Endothelial cell of umbilical vein (primary cell): ENCODE measurements at regions not wholly inside any gene's neighbourhood (a gene's known extent, or its start where the extent isn't known, plus 50 kb on each side); places are given as distances from the start of the nearest gene placed in this dataset.

ENCODE experiments used
- BruUV-seq: library from RNA; stranded (reverse); fragments of 400-500 nt; replicated peaks from 2 replicates; lab custom pipeline; 2021; lab: Mats Ljungman, UMichigan
- CTCF ChIA-PET: fragments of 300-600, 350-600 bp; sonication (Branson Sonifier 250); formaldehyde crosslinking; loops from one replicate; lab custom pipeline; 2021; ENCODE audit warnings: antibody characterized with exemption, inconsistent platforms; lab: Charles Lee
- POLR2A ChIA-PET: fragments of 300-600, 350-600 bp; sonication (Branson Sonifier 250); formaldehyde crosslinking; loops from one replicate; lab custom pipeline; 2021; ENCODE audit warnings: antibody characterized with exemption, inconsistent platforms; lab: Charles Lee
- DNase-seq: peaks from one replicate; pipeline ENCODE4 v3.0.0-alpha.2; 2011; ENCODE audit warnings: low read depth, low spot score
- FAIRE-seq: peaks from 2 replicates; lab custom pipeline; 2011; peaks lifted over from hg19 to GRCh38; lab: Jason Lieb, UNC
- H2AFZ ChIP-seq: 2 replicates; pipeline ENCODE4 v1.6.0; 2012; ENCODE audit warnings: low read depth, low read length, control low read depth, inconsistent platforms
- H3K27ac ChIP-seq: 2 replicates; pipeline ENCODE4 v1.5.1; 2011; ENCODE audit warnings: low read depth, mild to moderate bottlenecking, control low read depth, low read length, moderate library complexity; ENCODE audit not compliant: insufficient read depth
- H3K27me3 ChIP-seq, 2 experiments: 2 replicates each; pipeline versions ENCODE4 v1.6.0 to v1.6.1; 2011; ENCODE audit warnings: low read length in 2 of 2, mixed read lengths in 1 of 2; ENCODE audit not compliant: control insufficient read depth in 2 of 2, insufficient read depth in 2 of 2
- H3K36me3 ChIP-seq, 2 experiments: 2 replicates in 1 of 2; 3 replicates in 1 of 2; pipeline ENCODE4 v1.5.1; 2011; ENCODE audit warnings: low read length in 2 of 2, mild to moderate bottlenecking in 1 of 2, moderate library complexity in 1 of 2; ENCODE audit not compliant: control insufficient read depth in 2 of 2, insufficient read depth in 2 of 2; ENCODE audit errors: extremely low read depth in 1 of 2
- H3K4me1 ChIP-seq: 3 replicates; pipeline ENCODE4 v1.5.1; 2011; ENCODE audit warnings: mild to moderate bottlenecking, low read length; ENCODE audit not compliant: control insufficient read depth, insufficient read depth; ENCODE audit errors: extremely low read depth
- H3K4me2 ChIP-seq: 2 replicates; pipeline ENCODE4 v1.6.1; 2011; ENCODE audit warnings: low read length, control low read depth, mixed read lengths; ENCODE audit not compliant: insufficient read depth
- H3K4me3 ChIP-seq, 3 experiments: fragments of 200-600 bp in 1 of 3; sonication (generic), shearing (Covaris generic) in 1 of 3; replicated peaks in 1 of 3; 2 replicates each; pipeline ENCODE4 v1.5.1; 2011 to 2016; ENCODE audit warnings: control low read depth in 3 of 3, low read length in 3 of 3, mild to moderate bottlenecking in 2 of 3, inconsistent platforms in 1 of 3, low read depth in 1 of 3, moderate library complexity in 1 of 3; ENCODE audit not compliant: insufficient read depth in 1 of 3
- H3K79me2 ChIP-seq: 2 replicates; pipeline ENCODE4 v1.6.0; 2012; ENCODE audit warnings: low read length, inconsistent platforms; ENCODE audit not compliant: control insufficient read depth, insufficient read depth
- H3K9ac ChIP-seq: replicated peaks from 2 replicates; pipeline ENCODE3; 2011; ENCODE audit warnings: low read length, control low read depth; ENCODE audit not compliant: insufficient read depth; ENCODE audit errors: extremely low read depth
- H3K9me1 ChIP-seq: replicated peaks from 3 replicates; pipeline ENCODE4 v1.6.0; 2011; ENCODE audit warnings: mild to moderate bottlenecking, low read length; ENCODE audit not compliant: control insufficient read depth, insufficient read depth; ENCODE audit errors: extremely low read depth
- H3K9me3 ChIP-seq: replicated peaks from 2 replicates; pipeline ENCODE4 v1.5.1; 2012; ENCODE audit warnings: low read length, inconsistent platforms; ENCODE audit not compliant: control insufficient read depth, insufficient read depth
- H4K20me1 ChIP-seq: replicated peaks from 2 replicates; pipeline ENCODE3; 2011; ENCODE audit warnings: mild to moderate bottlenecking, low read length; ENCODE audit not compliant: control insufficient read depth, insufficient read depth; ENCODE audit errors: extremely low read depth
- CTCF ChIP-seq, 2 donors: IDR thresholded peaks; 1 replicate in 1 of 2; 2 replicates in 1 of 2; pipeline ENCODE4 v1.5.1; 2011; ENCODE audit warnings: low read length in 2 of 2, mild to moderate bottlenecking in 2 of 2, moderate library complexity in 2 of 2, control low read depth in 1 of 2, inconsistent platforms in 1 of 2, low read depth in 1 of 2; ENCODE audit not compliant: insufficient read depth in 1 of 2; ENCODE audit errors: extremely low read depth in 1 of 2
- EZH2 ChIP-seq: IDR thresholded peaks from 2 replicates; pipeline ENCODE4 v1.6.1; 2012; ENCODE audit warnings: borderline replicate concordance, low read depth, mild to moderate bottlenecking, moderate library complexity, low read length, inconsistent platforms; ENCODE audit not compliant: severe bottlenecking
- FOS ChIP-seq: IDR thresholded peaks from 2 replicates; pipeline ENCODE4 v1.6.1; 2011; ENCODE audit warnings: mild to moderate bottlenecking, low read length, moderate library complexity, borderline replicate concordance; ENCODE audit not compliant: insufficient read depth
- GATA2 ChIP-seq: IDR thresholded peaks from 2 replicates; pipeline ENCODE4 v1.7.0; 2011; ENCODE audit warnings: low read depth, mild to moderate bottlenecking, moderate library complexity, mixed read lengths, low read length; ENCODE audit not compliant: insufficient read length, insufficient read depth
- JUN ChIP-seq: IDR thresholded peaks from 2 replicates; pipeline ENCODE4 v1.6.1; 2011; ENCODE audit warnings: borderline replicate concordance, low read depth; ENCODE audit not compliant: insufficient read length, insufficient read depth
- MAX ChIP-seq: IDR thresholded peaks from 2 replicates; pipeline ENCODE4 v1.6.1; 2011; ENCODE audit not compliant: insufficient read depth, insufficient read length
- MYC ChIP-seq: IDR thresholded peaks from one replicate; pipeline ENCODE4 v1.6.1; 2011; ENCODE audit warnings: mild to moderate bottlenecking, low read depth, low read length
- POLR2A ChIP-seq: IDR thresholded peaks from 2 replicates; pipeline ENCODE4 v1.6.1; 2012; ENCODE audit warnings: low read depth, mild to moderate bottlenecking, control low read depth, low read length
- POLR2AphosphoS5 ChIP-seq: IDR thresholded peaks from 2 replicates; pipeline ENCODE4 v1.6.1; 2012; ENCODE audit warnings: low read depth, mild to moderate bottlenecking, control low read depth, low read length, moderate library complexity; ENCODE audit not compliant: insufficient read depth
- dilution Hi-C: fragments of 300-500 bp; cut with MboI; formaldehyde crosslinking; loops from one replicate; pipeline ENCODE4 v1.15.0; 2019; ENCODE audit warnings: low sequenced_read_pairs; ENCODE audit not compliant: extremely low pct_ligation_motif_present
- intact Hi-C: fragments of 100-400 bp; cut with micrococcal nuclease; formaldehyde crosslinking; loops from one replicate; pipeline ENCODE4 v1.10.0; 2022

GRCh38 chr19:30609656-30610270, 237.6 kb downstream of the ZNF536 start:
- H3K4me2 ChIP-seq: no peak overlapping the region
- dilution Hi-C loops (no loop called here), intact Hi-C loops (no loop called here)
- H3K27me3 ChIP-seq: no peaks in the 10 kb centered on the region
- H4K20me1 ChIP-seq: no peaks in the 10 kb centered on the region
- no peaks in the 10 kb centered on the region for H3K4me1 ChIP-seq
- POLR2A ChIA-PET: no interaction called here
- H3K4me3 ChIP-seq: no peak overlapping the region
- no peak overlapping the region for H3K27ac ChIP-seq
- H3K9ac ChIP-seq: no peak overlapping the region
- no peaks in the 10 kb centered on the region for H3K9me1 ChIP-seq
- CTCF ChIA-PET: no interaction called here
- peaks cover 5% of the 10 kb centered on the region for H3K9me3 ChIP-seq
- TF ChIP-seq CTCF (IDR thresholded peaks at IDR 0.05; ENCODE audit: extremely low read depth in 1 of 2, insufficient read depth in 1 of 2, low read depth in 1 of 2, low read length in 2 of 2): no peak
- no peak for TF ChIP-seq EZH2
- TF ChIP-seq MAX: no peak
- no peak for TF ChIP-seq POLR2A
- no peak for TF ChIP-seq JUN
- TF ChIP-seq POLR2AphosphoS5: no peak
- no peak for TF ChIP-seq MYC
- no peak for TF ChIP-seq FOS
- no peak for TF ChIP-seq GATA2
- H3K79me2 ChIP-seq: no peaks in the 10 kb centered on the region
- no peak for FAIRE-seq
- no peaks in the 10 kb centered on the region for H3K36me3 ChIP-seq
- BruUV-seq: no TSS peak
- H2AFZ ChIP-seq: no peak overlapping the region
- no peak for DNase-seq
